Stimulated activated CD8-positive, alpha-beta memory T cell treated with anti-CD3 and anti-CD28 coated beads, Interleukin-15, amount 100 ng/mL, for 48 hours (primary cell): ENCODE measurements at regions not wholly inside any gene's neighbourhood (a gene's known extent, or its start where the extent isn't known, plus 50 kb on each side); places are given as distances from the start of the nearest gene placed in this dataset.
"Not testable (repeated sequence)": the region's sequence is repeated elsewhere in the genome, so short reads cannot be mapped to it uniquely, and the experiment has no call there.

Experiments
- DNase-seq, 2 donors: peaks; one replicate each; pipeline ENCODE4 v3.0.0-alpha.2; 2020; ENCODE audit warnings: low read depth in 2 of 2

DNA sequence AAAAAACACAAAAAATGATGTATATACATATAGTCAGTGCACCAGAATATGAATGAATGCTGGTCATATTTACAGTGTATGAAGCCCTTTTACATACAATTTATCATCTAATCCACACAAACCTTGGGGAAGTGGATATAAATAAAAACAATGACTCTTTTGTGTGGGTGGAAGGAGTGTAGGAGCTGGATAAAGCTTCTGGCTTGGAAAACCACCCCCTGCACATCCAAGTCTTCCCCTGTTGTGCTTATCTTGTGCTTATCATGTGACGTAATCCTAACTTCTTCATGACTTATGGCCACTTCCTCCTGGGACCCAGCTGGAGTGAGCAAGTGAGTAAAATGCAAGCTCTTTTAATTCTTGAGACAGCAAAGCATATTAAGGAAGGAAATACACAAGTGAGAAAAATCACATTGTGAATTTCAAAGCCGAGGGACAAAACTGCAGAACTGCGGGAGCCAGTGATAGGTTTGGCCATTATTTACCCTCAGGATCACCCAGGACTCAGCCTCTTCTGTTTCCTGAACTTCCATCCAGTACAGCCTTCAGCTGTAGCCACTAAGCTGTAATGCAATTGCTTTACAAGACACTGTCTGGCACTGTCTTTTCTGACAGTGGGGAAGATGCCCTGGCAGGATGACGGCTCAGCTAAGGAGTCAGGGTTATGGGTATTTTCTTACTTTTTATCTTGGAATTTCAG, 104.0 kb upstream of the PPM1J start:
- DNase-seq, result no peak

DNA sequence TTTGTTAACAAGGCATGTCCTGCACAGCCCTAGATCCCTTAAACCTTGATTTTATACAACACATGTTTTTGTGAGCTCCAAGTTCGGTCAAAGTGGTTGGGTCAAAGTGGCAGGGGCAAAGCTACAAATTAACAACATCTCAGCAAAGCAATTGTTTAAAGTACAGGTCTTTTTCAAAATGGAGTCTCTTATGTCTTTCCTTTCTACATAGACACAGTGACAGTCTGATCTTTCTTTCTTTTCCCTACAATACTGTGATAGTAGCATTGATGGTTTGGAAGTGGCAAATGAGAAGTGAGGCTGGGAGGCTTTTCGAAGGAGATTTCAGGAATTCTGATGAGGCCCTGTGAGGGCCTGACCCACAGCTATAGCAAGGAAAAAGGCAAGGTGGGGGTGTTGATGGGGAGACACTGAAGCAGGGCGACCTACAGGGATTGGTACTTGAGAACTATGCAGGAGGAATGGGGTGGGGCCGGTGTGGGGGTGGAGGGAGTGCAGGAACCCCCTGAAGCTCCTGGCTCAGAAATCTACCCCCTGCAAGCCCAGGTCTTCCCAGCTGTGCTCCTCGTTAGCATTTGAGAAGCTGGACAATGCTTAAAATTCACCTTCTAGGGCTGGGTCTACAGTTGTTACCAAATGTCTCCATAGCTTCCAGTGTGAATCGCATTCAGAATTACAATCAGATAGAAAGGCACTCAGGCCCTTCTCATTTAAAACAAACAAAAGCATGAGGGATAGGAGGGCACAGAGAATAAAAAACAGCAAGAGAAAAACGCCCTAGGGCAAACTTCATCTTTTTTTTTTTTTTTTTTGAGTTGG, 102.6 kb upstream of the PPM1J start:
- no peak for DNase-seq

DNA sequence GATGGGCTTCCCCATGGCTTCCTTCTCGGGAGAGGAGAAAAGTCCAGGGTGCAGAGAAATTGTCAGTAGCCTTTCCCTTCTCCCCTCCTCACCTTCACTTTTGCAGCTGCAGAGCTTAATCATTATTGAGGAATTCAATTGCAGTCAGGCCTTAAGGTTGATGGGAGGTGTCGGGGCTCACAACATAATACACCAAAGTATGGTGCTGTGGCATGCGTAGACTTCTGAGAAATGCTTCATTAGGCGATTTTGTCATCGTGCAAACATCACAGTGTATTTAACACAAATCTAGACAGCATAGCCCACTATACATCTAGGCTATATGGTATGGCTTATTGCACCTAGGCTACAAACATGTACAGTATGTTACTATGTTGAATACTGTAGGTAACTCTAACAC, 100.2 kb upstream of the PPM1J start:
- DNase-seq, result no peak

DNA sequence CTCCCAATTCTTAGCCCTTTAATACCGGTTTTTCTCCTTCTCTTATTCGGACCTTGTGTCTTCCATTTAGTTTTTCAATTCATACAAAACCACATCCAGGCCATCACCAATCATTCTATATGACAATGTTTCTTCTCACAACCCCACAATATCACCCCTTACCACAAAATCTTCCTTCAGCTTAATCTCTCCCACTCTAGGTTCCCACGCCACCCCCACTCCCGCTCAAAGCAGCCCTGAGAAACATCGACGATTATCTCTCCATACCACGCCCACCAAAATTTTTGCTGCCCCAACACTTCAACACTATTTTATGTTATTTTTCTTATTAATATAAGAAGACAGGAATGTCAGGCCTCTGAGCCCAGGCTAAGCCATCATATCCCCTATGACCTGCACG, 99.5 kb upstream of the PPM1J start:
- not testable (repeated sequence) for DNase-seq

DNA sequence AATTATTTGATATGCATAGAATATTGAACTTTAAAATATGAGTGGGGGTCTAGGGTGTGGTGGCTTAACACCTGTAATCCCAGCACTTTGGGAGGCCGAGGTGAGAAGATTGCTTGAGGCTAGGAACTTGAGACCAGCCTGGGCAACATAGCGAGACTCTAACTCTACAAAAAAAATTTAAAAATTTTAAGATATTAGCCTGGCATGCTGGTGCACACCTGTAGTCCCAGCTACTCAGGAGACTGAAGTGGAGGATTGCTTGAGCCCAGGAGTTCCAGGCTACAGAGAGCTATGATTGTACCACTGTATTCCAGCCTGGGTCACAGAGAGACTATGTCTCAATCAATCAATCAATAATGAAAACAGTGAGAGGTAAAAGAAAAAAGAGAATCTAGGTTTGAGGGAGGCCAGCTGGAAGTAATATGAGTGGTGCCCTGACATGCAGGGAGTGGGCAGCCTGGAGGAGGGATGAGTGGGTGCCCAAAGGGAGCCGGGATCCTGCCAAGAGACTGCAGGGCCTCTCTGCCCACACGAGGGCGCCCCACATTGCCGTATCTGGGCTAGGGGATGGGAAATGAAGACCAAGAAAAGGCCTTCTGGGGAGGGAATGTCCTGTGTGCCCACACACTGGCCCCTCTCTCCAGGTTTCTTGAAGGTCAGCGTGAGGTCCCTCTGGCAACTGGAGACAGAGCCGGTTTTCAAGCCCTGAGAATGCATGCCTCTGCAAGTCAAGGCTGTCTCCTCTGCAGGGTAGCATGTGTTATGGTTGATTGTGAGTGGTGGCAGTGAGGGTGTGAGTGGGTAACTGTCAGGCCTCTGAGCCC, 93.9 kb upstream of the PPM1J start:
- DNase-seq, result peak; percentile 40 to 42

DNA sequence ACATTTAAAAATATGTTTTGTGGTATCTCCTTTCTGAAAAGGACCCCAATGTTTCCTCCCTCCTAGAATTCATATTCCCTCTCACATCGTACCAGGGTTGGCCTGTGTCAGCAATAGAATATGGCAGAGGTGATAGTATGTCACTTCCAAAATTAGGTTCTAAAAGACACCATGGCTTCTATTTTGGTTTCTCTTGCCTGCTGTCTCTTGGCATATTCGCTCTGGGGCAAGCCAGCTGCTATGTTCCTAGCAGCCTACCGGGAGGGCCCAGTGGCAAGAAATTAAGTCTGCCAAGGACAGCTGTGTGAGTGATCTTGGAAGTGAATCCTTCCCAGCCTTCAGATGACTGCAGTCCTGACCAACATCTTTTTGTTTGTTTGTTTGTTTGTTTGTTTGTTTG, 92.9 kb upstream of the PPM1J start:
- no peak for DNase-seq

DNA sequence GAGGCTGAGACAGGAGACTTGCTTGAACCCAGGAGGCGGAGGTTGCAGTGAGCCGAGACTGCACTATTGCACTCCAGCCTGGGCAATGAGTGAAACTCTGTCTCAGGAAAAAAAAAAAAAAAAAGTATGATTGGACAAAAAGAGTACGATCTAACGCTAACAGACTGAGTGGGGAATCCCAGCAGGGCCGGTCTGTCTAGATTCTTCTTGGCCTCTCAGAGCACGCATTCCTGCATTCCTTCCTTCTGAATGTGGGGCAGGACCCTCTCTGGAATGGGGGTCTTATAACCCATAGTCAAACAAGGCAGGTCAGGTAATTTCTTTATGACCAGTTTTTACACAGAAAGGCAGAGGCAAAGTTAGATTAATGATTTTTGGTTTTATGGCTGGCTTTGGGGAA, 92.0 kb upstream of the PPM1J start:
- no peak for DNase-seq

DNA sequence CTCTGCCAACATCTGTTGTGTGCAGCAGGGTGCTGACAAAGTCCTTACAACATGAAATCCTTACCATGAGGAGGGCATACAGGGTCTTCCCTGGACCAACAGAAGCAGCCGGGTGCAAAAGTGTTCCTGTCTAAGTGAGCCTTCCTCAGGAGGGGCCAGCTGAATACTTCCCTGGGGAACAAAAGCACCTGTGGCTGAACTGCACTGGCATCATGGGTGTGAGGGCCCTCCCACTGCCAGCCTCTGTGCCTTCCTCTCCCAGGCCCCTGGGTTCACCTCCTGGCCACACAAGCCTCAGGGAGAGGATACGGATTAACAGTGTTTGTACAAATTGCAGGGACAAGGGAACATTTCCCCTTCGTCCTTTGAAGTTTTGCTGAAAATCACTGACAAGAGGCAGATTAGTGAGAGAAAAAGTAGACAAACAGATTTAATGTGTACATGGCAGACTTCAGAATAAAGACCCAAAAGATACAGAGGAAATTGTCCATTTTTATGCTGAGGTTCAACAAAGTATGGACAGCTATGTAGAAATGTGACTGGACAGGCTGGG, 91.0 kb upstream of the PPM1J start:
- no peak for DNase-seq

DNA sequence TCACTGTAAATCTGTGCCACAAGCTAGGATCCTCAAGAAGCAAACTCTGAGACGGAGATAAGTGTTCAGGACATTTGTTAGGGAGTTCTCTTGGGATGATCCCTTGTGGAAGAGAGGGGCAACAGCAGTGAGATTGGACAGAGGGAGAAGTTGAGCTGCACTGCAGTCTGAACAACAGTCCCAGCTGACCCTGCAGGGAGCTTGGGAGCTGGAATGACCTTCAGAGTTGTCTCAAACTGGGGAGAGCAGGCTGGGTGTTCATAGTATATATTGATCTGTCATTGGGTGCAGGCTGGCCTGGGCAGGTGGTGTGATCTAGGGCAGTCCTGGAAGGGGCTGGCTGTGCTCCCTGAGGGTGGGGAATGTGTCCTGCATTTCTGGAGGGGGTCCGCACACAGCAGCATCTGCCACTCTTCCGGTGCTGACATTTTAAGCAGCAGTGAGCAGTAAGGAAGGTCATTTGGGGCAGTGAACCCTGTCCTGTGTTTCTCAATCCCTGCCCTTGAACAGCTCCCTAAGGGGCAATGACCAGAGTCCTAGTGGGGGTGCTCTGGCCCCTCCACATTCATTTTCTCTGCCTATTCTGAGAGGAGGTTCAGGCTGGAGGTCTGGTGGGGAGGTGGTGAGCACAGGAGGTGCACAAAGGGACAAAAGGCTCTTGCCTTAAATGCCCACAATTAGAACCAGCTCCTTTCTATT, 90.2 kb upstream of the PPM1J start:
- DNase-seq, result no peak

DNA sequence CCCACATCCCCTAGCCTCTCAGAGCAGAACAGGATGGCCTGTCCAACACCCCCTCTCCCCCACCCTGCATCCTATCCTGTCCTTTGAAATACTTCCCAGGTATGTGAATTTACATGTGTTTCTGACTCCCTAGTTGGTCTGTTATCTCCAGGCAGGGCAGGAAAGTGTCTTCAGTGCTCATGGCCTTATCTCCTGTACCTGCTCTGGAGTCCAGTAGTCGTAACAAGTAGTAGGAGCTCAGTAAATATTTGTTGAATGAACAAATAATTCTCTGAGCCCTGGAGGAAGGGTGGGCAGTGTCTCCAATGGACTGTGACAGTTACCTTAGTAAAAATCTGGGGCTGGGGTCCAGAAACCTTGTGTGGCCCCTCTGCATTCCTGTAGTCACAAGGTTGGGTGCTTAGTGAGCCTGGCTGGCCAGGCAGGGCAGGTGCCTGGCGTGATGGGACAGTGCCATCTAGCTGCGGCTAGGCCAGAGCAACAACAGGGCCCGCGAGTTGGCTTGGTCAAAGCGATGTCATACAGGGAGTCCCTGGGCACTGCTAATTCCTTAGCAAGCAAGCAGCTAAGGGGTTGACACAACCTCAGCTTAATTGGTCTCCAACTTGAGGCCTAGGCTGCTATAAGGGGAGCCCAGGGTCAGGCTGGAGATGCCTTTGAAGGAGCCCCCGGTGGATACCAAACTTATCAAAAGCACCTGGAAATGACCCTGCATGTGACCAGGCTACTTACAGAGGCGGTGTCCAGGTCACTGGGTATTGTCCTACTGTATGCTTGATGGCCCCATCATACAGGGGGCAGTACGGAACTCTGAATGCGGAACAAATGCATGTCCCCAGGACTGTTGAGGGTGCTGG, 89.0 kb upstream of the PPM1J start:
- peak; percentile 32 to 38 for DNase-seq

DNA sequence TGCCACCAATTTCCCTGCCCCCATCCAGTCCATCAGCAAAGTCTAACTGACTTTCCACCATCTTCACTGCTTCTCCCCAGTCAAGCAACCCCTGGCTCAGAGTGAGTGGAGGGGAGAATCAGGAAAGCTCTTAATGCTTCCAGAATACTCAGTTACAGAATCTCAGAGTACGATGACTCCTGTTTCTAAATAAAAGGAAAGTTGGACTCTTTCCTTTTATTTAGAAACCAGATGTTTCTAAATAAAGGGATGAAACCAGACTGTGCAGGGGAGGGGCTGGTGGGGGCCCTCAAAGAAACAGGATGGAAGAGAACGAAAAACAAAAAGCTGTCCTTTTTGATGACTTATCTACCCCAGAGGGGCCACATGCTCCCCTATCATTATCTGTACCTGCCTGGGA, 85.2 kb upstream of the PPM1J start:
- DNase-seq, result no peak

DNA sequence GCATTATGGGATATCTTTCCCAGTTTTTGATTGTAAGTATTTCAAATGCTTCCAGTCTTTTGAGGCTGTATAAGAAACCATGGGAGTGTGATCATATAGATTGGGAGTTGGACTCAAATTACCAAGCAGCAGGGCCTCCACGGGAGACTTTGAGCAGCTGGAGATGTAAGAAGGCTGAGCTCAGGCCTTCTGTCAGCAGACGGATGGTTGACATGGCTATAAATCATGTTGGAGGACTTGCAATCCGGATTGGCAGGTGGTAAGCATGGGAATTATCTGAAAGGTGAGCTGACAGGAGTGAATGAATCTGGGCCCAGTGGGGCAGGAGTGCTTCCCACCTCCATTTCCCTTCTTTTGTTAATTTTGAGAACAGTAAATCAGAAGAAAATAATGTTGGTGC, 83.2 kb upstream of the PPM1J start:
- DNase-seq, result no peak

DNA sequence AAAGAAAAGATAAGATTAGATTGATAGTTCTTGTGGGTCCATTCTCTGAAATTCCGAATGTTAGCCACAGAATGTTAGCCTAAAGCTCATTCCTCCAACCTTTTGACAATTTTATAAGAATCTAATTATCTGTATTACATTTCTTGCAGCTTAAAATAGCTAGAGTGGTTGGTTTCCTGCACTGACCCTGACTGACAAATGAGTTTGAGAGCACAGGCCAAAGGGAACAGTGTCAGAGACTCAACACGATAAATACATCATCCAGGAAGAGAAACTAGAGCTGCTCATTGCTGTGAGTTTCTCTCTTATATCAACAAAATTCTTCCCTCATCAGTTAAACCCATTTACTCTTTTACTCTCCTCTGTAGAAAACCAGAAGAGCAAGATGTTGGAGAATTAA, 82.1 kb upstream of the PPM1J start:
- no peak for DNase-seq

DNA sequence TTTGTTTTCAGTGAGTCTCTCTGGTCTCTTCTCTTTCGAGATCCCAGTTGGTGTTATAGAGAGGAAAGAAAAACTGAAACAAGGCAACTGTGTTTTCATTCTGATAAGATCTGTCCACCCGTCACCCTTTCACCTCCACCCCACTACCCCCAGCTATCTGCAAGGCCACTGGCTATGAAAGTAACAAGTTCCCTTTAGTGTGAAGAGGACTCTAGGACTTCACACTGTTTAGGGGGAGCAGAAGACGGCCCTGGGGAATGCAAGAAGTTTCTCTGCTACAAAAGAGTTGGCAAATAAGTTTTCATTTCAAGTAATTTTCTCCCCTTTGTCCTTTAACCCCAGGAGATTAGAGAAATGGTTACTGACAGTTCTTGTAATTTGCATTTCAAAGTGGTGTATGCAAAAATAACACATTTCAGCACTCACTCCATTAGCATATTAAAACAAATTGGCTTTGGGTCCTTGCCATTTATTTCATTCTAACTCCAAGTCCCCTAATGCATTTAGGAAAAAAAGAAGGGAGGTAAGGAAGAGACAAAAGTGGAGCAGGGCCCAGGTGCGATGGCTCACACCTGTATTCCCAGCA, 79.6 kb upstream of the PPM1J start:
- no peak for DNase-seq

DNA sequence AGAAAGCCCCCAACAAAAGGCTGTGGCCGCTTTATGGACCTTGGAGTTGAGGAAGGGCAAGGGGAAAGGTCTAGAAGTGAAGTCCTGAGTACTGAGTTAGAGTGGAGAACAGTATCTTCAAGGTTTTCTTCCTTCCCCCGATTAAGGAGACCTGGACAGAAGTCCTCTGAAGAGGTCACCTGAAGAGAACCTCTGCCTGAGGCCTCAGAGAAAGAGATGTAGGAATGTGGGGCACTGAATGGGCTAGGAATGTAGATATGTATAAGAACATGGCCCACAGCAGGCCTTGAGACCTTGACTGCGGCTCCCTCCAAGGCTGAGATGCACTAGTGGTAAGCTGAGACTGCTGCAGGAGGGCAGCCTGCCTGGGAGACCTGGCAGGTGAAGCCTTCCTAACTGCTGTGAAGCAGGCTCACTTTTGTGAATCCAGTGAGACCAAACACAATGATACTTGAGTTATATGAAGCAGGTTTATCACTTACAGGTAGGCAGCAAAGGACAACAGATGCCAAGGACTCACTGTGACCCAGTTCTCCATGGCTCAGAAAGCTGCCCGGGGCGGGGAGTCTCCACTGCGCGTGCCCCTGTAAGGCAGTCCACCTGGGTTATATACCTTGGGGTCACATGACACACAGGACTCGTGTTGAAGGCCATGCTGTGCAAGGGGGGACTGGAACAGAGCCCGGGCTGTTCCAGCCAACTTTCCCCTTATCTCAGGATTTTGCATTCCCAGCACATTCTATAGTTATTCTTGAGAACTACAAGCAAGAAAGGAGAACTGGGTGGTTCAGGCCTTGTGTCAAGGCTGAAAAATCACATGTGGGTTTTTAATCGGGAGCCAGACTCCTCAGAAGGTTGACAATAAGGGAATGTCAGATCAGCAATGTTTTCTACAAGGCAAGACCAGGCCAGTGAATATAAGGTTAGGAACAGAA, 78.8 kb upstream of the PPM1J start:
- DNase-seq, result no peak

DNA sequence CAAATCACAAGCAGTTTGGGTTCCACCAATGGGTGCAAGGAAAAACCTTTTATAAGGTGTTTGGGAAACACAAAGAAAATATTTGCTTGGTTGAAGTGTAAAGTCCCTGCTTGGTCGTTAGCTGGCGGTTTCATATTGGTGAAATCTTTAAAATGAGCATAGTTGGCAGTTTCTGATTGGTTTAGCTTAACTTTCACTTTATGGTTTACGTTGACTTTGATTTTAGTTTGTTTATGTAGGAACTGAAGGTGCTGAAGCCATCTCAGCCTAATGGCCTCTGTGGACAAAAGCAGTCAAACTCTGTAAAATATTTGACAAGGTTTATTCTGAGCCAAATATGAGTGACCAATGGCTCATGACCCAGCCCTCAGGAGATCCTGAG, 76.6 kb upstream of the PPM1J start:
- no peak for DNase-seq

DNA sequence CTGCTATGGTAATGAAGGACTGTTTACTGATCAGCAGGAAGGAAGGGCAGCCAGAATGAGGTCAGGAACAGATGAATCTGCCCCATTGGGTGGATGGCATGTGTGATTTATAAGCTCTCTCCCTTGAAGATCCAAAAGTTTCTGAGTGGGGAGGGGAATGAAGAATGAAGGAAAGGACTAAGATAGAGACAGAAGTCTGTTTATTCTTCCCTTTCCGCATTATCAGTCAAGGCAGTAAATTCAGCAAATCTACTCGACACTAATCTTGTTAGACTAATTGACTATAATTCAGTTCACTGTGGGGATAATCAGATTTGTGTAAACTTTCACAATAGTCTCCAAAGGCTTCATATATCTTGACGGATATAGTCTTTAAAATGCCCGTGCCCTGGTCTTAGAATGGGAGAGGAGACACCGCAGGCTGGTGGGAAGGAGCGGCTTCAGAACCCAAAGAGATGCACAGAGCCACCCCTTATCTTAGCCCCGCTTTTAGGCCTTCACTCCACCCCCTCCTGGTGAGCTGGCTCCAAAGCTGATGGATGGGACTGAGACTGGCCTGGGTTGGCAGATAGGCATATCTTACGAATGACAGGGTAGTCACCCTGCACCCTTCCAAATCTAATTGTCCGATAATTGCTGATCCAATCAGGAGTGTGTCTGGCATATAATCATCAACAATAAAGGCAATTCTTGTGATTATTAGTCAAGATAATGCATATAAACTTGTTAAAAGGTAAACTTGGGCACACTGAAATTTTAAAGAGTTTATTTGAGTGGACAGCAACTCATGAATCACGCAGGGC, 76.0 kb upstream of the PPM1J start:
- DNase-seq, result no peak

DNA sequence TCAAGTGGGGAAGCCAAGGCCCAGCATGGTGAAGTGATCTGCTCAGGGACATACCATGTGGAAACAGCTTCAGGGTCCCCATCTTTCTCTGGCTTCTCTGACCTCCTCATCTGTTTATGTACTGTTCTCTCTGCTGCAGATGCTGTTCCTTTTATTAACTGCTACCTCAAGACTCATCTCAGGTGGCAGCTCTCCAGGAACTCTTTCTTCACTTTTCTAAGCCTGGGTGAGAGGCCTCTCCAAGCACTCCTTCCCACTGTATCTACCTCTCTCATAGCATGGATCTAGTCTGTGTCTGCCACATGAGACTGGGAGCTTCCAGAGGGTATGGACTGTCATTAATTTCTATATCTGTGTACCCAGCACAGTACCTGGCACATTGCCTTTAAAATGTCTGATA, 73.4 kb upstream of the PPM1J start:
- DNase-seq, result no peak
